AG04449 (cell line): ENCODE measurements at regions not wholly inside any gene's neighbourhood (a gene's known extent, or its start where the extent isn't known, plus 50 kb on each side); places are given as distances from the start of the nearest gene placed in this dataset.
"Not testable (repeated sequence)": the region's sequence is repeated elsewhere in the genome, so short reads cannot be mapped to it uniquely, and the experiment has no call there.

Source experiments
- CTCF ChIA-PET: fragments of 350-600 bp; formaldehyde crosslinking; extraction: SDS; loops from one replicate; lab custom pipeline; 2021; ENCODE audit warnings: antibody characterized with exemption; lab: Yijun Ruan, JAX
- POLR2A ChIA-PET: fragments of 400-600, 350-600 bp; formaldehyde crosslinking; extraction: SDS; loops from one replicate; lab custom pipeline; 2020; ENCODE audit warnings: antibody characterized with exemption, inconsistent platforms; lab: Yijun Ruan, JAX
- DNase-seq: peaks from one replicate; pipeline ENCODE4 v3.0.0-alpha.2; 2010; ENCODE audit warnings: low read depth, low spot score
- H3K4me3 ChIP-seq: 2 replicates; pipeline ENCODE4 v1.5.1; 2011; ENCODE audit warnings: low read depth, mild to moderate bottlenecking, control low read depth, low read length
- CTCF ChIP-seq: IDR thresholded peaks from one replicate; pipeline ENCODE4 v1.5.1; 2011; ENCODE audit warnings: mild to moderate bottlenecking, moderate library complexity, low read length, control low read depth, inconsistent platforms; ENCODE audit not compliant: insufficient read depth; ENCODE audit errors: missing control alignments

GRCh38 chr12:28755027-28755426, 394.1 kb upstream of the FAR2 start:
- no peak for TF ChIP-seq CTCF
- CTCF ChIA-PET, result no interaction called here
- DNase-seq, result no peak
- POLR2A ChIA-PET, result no interaction called here
- no peak overlapping the region for H3K4me3 ChIP-seq

- no peak for DNase-seq
Measured at GRCh38 chr12:28759333-28759732, 389.7 kb upstream of the FAR2 start.

DNA sequence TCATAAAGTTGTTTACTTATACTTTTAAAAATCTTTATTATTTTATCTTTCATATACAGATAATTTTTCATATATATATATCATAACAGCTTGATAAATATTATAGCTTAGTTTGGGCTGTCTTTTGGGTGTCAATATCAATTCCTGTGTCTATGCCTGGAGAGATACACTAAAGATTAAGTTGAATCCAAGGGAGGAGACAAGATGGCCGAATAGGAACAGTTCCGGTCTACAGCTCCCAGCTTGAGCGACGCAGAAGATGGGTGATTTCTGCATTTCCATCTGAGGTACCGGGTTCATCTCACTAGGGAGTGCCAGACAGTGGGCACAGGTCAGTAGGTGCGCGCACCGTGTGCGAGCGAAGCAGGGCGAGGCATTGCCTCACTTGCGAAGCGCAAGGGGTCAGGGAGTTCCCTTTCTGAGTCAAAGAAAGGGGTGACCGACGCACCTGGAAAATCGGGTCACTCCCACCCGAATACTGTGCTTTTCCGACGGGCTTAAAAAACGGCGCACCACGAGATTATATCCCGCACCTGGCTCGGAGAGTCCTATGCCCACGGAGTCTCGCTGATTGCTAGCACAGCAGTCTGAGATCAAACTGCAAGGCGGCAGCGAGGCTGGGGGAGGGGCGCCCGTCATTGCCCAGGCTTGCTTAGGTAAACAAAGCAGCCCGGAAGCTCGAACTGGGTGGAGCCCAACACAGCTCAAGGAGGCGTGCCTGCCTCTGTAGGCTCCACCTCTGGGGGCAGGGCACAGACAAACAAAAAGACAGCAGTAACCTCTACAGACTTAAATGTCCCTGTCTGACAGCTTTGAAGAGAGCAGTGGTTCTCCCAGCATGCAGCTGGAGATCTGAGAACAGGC, 388.8 kb upstream of the FAR2 start:
- H3K4me3 ChIP-seq, POLR2A ChIA-PET, CTCF ChIA-PET, DNase-seq: not testable (repeated sequence)

More at GRCh38 chr12:28759333-28759732, 389.7 kb upstream of the FAR2 start:
- no peak overlapping the region for H3K4me3 ChIP-seq
- CTCF ChIA-PET, result no interaction called here
- TF ChIP-seq CTCF, result no peak
- POLR2A ChIA-PET, result no interaction called here

DNA sequence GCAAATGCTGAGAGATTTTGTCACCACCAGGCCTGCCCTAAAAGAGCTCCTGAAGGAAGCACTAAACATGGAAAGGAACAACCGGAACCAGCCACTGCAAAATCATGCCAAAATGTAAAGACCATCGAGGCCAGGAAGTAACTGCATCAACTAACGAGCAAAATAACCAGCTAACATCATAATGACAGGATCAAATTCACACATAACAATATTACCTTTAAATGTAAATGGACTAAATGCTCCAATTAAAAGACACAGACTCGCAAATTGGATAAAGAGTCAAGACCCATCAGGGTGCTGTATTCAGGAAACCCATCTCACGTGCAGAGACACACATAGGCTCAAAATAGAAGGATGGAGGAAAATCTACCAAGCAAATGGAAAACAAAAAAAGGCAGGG, 387.2 kb upstream of the FAR2 start:
- POLR2A ChIA-PET, H3K4me3 ChIP-seq, CTCF ChIA-PET, DNase-seq: not testable (repeated sequence)

- POLR2A ChIA-PET, result no interaction called here
- CTCF ChIA-PET, result no interaction called here
- no peak for TF ChIP-seq CTCF
- no peak overlapping the region for H3K4me3 ChIP-seq
- no peak for DNase-seq
Measured at GRCh38 chr12:28766398-28766797, 382.7 kb upstream of the FAR2 start.

GRCh38 chr12:28767836-28768348, 381.2 kb upstream of the FAR2 start:
- ChIA-PET CTCF (no interaction called here), POLR2A (no interaction called here)
- no peak for DNase-seq

More at GRCh38 chr12:28767836-28768348, 381.2 kb upstream of the FAR2 start:
- TF ChIP-seq CTCF, result no peak
- no peak overlapping the region for H3K4me3 ChIP-seq
